CD4-positive, alpha-beta T cell treated with Interleukin-6 at 100 ng/mL for 8 hours (primary cell): ENCODE measurements at regions not wholly inside any gene's neighbourhood (a gene's known extent, or its start where the extent isn't known, plus 50 kb on each side); places are given as distances from the start of the nearest gene placed in this dataset.
"Not testable (repeated sequence)": the region's sequence is repeated elsewhere in the genome, so short reads cannot be mapped to it uniquely, and the experiment has no call there.

Experiments
- DNase-seq: peaks from one replicate; pipeline ENCODE4 v3.0.0-alpha.2; 2020; ENCODE audit warnings: mixed read lengths, low spot score

GRCh38 chr10:36448760-36449691, 676.4 kb upstream of the ANKRD30A start:
- no peak for DNase-seq

- no peak for DNase-seq
Observed at GRCh38 chr10:36446881-36447280, 678.5 kb upstream of the ANKRD30A start.

GRCh38 chr10:36443233-36443632, 682.2 kb upstream of the ANKRD30A start:
- DNase-seq, result no peak

GRCh38 chr10:36441557-36441956, 683.8 kb upstream of the ANKRD30A start:
- DNase-seq, result no peak

DNA sequence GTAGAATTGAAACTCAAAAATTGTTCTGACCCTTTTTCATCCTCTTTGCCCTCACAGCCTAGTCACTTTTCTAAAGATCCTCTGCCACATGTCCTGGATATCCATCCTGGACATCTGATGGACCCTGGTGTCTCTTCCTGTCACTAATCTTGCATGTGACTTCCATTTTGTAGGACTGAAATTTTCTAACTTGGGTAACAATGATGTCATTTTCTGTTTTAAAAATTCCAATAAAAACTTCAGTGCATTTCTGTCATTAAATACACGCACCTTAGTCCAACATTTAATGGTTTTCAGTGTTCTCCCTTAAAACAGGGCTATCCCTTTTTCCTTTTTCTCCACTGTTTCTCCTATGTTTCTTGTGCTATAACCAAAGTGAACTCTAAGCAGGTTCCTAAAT, 684.9 kb upstream of the ANKRD30A start:
- DNase-seq, result no peak

DNA sequence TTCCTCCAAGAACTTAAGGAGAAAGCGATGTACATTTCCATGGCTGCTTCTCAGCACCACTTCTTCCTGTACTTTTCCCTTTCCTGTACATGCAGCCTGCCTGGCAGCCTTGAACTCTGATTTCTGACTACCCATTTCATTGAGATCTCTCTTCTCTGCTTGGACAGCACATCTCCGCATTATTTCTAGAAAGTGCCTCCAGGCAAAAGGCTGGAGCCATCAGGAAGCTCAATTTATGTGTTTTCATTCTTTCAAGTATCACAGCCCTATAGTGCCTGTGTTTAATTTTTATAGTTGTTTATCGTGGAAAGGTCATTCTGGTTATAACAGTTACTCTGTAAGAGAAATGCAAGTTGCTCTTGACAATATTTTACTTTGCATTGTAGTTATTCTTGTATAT, 688.0 kb upstream of the ANKRD30A start:
- no peak for DNase-seq

GRCh38 chr10:36428507-36428906, 696.9 kb upstream of the ANKRD30A start:
- DNase-seq, result no peak

DNA sequence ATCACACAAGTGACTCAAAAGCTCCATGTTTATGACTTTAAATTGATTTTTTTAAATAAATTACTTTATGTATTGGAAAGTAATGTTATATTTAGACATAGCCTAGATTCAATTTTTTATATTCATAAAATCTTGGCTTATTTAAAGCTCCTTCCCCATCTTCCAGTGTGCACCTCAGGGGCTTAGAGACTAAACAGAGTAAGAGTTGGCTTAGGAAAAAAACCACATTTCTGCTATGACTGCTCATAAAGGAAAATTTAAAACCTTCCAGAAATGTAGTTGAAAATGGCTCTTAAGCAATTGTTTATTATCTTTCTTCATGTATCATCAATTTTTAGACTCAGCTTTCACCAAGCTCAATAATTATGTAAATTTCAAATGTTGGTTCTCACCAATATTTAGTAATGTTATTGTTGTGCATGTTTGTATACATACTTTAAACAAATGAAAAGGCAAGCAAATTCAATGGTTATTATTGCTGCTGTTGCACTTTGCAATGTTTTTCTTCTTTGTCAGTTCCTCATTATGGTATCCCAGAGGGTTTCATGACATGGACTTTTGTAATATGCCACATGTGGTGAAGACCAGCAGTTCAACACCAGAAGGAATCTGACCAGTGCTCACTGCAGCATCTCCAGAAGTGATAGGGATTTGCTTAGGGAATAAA, 700.1 kb upstream of the ANKRD30A start:
- DNase-seq, result no peak

GRCh38 chr10:36424502-36424901, 700.9 kb upstream of the ANKRD30A start:
- no peak for DNase-seq

DNA sequence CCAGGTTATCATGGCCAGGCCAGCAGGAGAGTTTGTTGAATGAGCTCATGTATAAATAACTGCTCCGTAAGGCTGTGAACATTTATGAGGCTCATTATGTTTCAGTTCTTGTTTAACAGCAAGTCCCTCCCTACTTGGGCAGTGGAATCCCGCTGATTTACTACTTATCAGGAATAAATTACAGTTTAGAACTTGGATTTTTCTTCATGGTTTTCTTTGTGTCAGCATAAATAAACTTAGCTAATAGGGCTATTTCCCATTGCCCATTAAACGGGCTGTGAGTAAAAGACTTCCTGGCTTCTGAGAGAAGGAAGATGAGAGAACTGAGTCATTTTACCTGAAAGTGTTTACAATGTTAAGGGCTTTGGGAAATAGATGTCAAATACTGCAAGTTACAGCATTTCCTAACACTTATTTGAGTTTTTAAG, 701.6 kb upstream of the ANKRD30A start:
- DNase-seq, result no peak

DNA sequence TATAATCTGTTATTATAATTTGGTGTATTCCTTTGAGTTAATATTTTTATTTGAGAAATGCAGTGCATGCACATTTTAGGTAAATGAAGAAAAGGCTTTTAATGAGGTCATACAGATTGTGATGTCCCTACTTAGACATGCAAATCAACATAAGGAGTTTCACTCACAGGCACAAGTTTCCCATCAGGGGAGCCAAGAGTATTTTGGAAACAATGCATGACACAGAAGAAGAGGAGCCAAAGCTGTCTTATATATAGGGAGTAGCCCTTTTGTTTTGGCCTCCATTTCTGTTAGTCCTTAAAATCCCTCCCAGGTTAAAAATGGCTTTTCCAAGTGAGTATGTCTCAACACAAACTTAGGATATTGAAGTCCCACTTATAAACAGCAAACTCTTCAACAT, 703.4 kb upstream of the ANKRD30A start:
- no peak for DNase-seq

GRCh38 chr10:36416513-36416912, 708.9 kb upstream of the ANKRD30A start:
- DNase-seq, result no peak

GRCh38 chr10:36412942-36413341, 712.5 kb upstream of the ANKRD30A start:
- DNase-seq, result no peak

- DNase-seq, result not testable (repeated sequence)
Observed at GRCh38 chr10:36400238-36400637, 725.2 kb upstream of the ANKRD30A start.

GRCh38 chr10:36393801-36394200, 731.6 kb upstream of the ANKRD30A start:
- DNase-seq, result no peak

DNA sequence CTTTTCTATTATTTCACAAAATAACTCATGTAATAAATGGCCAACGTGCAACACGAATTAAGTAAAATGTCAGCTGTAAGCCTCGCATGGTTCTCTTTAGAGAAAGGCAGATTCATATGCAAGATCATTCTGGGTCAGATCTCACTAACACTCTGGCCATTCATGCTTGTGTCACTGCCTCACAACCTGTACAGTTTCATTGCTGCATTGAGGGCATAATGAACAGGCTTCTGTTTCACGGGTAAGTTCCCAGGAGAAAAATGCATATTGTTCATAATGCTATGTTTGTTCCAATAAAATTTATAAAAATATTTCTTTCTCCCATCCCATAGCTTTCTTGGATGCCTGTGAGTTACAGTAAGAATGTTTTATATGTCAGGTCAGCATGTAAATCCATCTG, 734.0 kb upstream of the ANKRD30A start:
- no peak for DNase-seq

DNA sequence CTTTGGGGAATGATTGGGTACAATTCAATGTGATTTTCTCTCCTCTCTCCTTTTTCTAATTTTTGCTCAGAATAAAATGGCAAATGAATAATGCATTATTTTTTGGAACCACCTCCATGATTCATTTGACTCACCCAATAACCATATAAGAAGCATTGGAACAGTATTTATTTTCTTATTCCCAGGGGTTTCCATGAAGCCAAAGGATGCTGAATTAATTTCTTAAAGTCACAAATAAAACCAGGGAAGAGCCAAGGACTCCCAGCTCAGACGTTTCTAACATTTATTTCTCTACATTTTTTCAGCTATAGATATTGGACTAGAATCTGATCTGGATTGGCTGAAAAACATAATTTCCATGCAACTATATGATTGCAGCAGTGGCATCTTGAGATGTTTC, 735.2 kb upstream of the ANKRD30A start:
- no peak for DNase-seq

GRCh38 chr10:36388166-36388565, 737.2 kb upstream of the ANKRD30A start:
- DNase-seq, result no peak

DNA sequence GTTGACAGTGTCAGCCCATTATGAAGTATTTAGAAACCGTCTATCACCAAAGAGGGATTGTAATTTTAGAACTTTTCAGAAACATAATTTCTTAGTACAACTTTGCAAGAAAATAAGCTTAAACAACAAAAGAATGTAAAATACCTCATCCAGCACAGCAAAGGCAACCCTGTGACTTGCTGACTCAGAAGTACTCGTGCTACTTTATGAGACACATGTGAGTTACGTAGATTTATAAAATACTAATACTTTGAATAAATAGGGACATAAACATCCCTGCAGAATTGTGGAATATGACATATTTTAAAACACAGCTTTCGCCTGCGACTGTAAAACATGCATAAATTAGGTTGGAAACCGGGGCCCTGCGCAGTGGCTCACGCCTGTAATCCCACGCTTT, 739.7 kb upstream of the ANKRD30A start:
- DNase-seq, result no peak

- no peak for DNase-seq
Observed at GRCh38 chr10:36383349-36383748, 741.3 kb upstream of the FZD8 start.

DNA sequence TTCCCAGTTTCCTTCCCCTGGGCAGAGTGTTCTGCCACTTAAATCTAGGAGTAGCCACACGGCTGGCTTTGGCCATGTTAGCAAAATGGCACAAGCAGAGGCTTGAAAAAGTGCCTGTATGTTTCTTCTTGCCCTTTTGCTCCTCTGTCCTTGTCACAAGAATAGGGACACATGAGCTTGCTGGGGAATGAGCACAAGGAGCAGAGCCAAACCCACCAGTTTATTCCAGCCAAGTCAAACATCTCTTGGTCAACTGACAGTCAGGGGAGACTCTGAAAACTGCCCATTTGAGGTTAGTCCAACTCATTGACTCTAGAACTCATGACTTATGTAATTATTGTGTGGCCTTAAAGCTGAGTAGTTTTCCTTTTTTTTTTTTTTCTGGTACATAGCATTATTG, 739.7 kb upstream of the FZD8 start:
- DNase-seq, result no peak

- DNase-seq, result no peak
Observed at GRCh38 chr10:36380538-36380937, 738.4 kb upstream of the FZD8 start.

GRCh38 chr10:36375107-36375506, 733.0 kb upstream of the FZD8 start:
- no peak for DNase-seq
